OCI-LY3 (cell line): ENCODE measurements at regions not wholly inside any gene's neighbourhood (a gene's known extent, or its start where the extent isn't known, plus 50 kb on each side); places are given as distances from the start of the nearest gene placed in this dataset.

Experiments
- H2AFZ ChIP-seq: fragments of 200-600, 300-600 bp; shearing (Covaris generic); 2 replicates; pipeline ENCODE4 v1.6.0; 2014; ENCODE audit warnings: antibody characterized with exemption, low read depth, low read length
- H3K27ac ChIP-seq: fragments of 200-600, 300-600 bp; sonication (generic); 2 replicates; pipeline ENCODE4 v1.5.1; 2014; ENCODE audit warnings: mild to moderate bottlenecking, low read length, moderate library complexity, mixed read lengths
- H3K27me3 ChIP-seq: fragments of 200-600, 300-600 bp; sonication (generic); 2 replicates; pipeline ENCODE4 v1.6.1; 2014; ENCODE audit warnings: low read depth, low read length, mixed read lengths
- H3K36me3 ChIP-seq: fragments of 200-600, 300-600 bp; sonication (generic); replicated peaks from 2 replicates; pipeline ENCODE3; 2014; ENCODE audit warnings: low read depth, low read length, mixed read lengths
- H3K4me1 ChIP-seq: fragments of 300-600, 200-600 bp; sonication (generic); 2 replicates; pipeline ENCODE4 v1.6.1; 2014; ENCODE audit warnings: low read length, mixed read lengths
- H3K4me2 ChIP-seq: fragments of 200-600, 300-600 bp; sonication (generic); 2 replicates; pipeline ENCODE4 v1.6.1; 2014; ENCODE audit warnings: low read length, mixed read lengths
- H3K4me3 ChIP-seq: fragments of 300-600, 200-600 bp; sonication (generic); 2 replicates; pipeline ENCODE4 v1.5.1; 2014; ENCODE audit warnings: antibody characterized with exemption, mild to moderate bottlenecking, low read length, moderate library complexity
- H3K79me2 ChIP-seq: fragments of 300-600, 200-600 bp; shearing (Covaris generic); 2 replicates; pipeline ENCODE4 v1.6.1; 2014; ENCODE audit warnings: mild to moderate bottlenecking, low read length, mixed read lengths
- H3K9ac ChIP-seq: fragments of 300-600, 200-600 bp; shearing (Covaris generic); 2 replicates; pipeline ENCODE4 v1.6.0; 2014; ENCODE audit warnings: mild to moderate bottlenecking, low read length, moderate library complexity
- H3K9me3 ChIP-seq: fragments of 200-600, 300-600 bp; shearing (Covaris generic); 2 replicates; pipeline ENCODE4 v1.6.1; 2014; ENCODE audit warnings: low read length, mixed read lengths; ENCODE audit not compliant: insufficient read depth
- H4K20me1 ChIP-seq: fragments of 200-600, 300-600 bp; sonication (generic); 2 replicates; pipeline ENCODE4 v1.6.1; 2016; ENCODE audit warnings: low read length, mixed read lengths; ENCODE audit not compliant: insufficient read depth
- CTCF ChIP-seq: fragments of 200-600, 300-600 bp; sonication (generic); IDR thresholded peaks from 2 replicates; pipeline ENCODE4 v1.5.1; 2014; ENCODE audit warnings: antibody characterized with exemption, low read length, low read depth
- EZH2phosphoT487 ChIP-seq: fragments of 200-600 bp; shearing (Covaris generic); IDR thresholded peaks from 2 replicates; pipeline ENCODE4 v1.6.1; 2018; ENCODE audit warnings: antibody characterized with exemption, mixed run types, low read depth

GRCh38 chr4:144456196-144456595, 189.8 kb upstream of the HHIP start:
- H3K79me2 ChIP-seq, result no peaks in the 10 kb centered on the region
- 0 out of 2 replicates have a peak, but pooled peaks cover 4% of the 10 kb centered on the region for H3K27me3 ChIP-seq
- no peaks in the 10 kb centered on the region for H3K36me3 ChIP-seq
- no peak overlapping the region for H3K4me2 ChIP-seq
- no peak overlapping the region for H3K27ac ChIP-seq
- H4K20me1 ChIP-seq, result no peaks in the 10 kb centered on the region
- no peak overlapping the region for H3K9ac ChIP-seq
- no peak overlapping the region for H2AFZ ChIP-seq
- H3K4me1 ChIP-seq, result no peaks in the 10 kb centered on the region
- no peak overlapping the region for H3K4me3 ChIP-seq
- H3K9me3 ChIP-seq, result no peaks in the 10 kb centered on the region
- TF ChIP-seq CTCF (no peak), EZH2phosphoT487 (no peak)

- no peaks in the 10 kb centered on the region for H4K20me1 ChIP-seq
- no peak overlapping the region for H3K4me2 ChIP-seq
- H3K4me1 ChIP-seq, result no peaks in the 10 kb centered on the region
- 0 out of 2 replicates have a peak, but pooled peaks cover 4% of the 10 kb centered on the region for H3K27me3 ChIP-seq
- no peaks in the 10 kb centered on the region for H3K79me2 ChIP-seq
- H3K36me3 ChIP-seq, result no peaks in the 10 kb centered on the region
- H3K27ac ChIP-seq, result no peak overlapping the region
- H3K4me3 ChIP-seq, result no peak overlapping the region
- H3K9me3 ChIP-seq, result no peaks in the 10 kb centered on the region
- TF ChIP-seq CTCF (no peak), EZH2phosphoT487 (no peak)
- H3K9ac ChIP-seq, result no peak overlapping the region
- H2AFZ ChIP-seq, result no peak overlapping the region
Observed at GRCh38 chr4:144461906-144462305, 184.1 kb upstream of the HHIP start.

GRCh38 chr4:144463236-144463635, 182.7 kb upstream of the HHIP start:
- TF ChIP-seq CTCF, result no peak
- TF ChIP-seq EZH2phosphoT487, result no peak
- Histone ChIP-seq H4K20me1 (no peaks in the 10 kb centered on the region), H3K9me3 (no peaks in the 10 kb centered on the region), H3K9ac (no peak overlapping the region), H3K27me3 (no peaks in the 10 kb centered on the region), H3K27ac (no peak overlapping the region), H3K36me3 (no peaks in the 10 kb centered on the region), H3K4me1 (no peaks in the 10 kb centered on the region), H3K4me2 (no peak overlapping the region), H2AFZ (no peak overlapping the region), H3K4me3 (no peak overlapping the region), H3K79me2 (no peaks in the 10 kb centered on the region)

GRCh38 chr4:144463896-144464295, 182.1 kb upstream of the HHIP start:
- no peak overlapping the region for H3K4me2 ChIP-seq
- no peak overlapping the region for H3K4me3 ChIP-seq
- no peaks in the 10 kb centered on the region for H3K79me2 ChIP-seq
- no peak overlapping the region for H3K9ac ChIP-seq
- TF ChIP-seq CTCF (no peak), EZH2phosphoT487 (no peak)
- H3K36me3 ChIP-seq, result no peaks in the 10 kb centered on the region
- H3K4me1 ChIP-seq, result no peaks in the 10 kb centered on the region
- H2AFZ ChIP-seq, result no peak overlapping the region
- H3K27me3 ChIP-seq, result no peaks in the 10 kb centered on the region
- no peaks in the 10 kb centered on the region for H3K9me3 ChIP-seq
- no peaks in the 10 kb centered on the region for H4K20me1 ChIP-seq
- H3K27ac ChIP-seq, result no peak overlapping the region
